ENCODE measurements at regions not wholly inside any gene's neighbourhood (a gene's known extent, or its start where the extent isn't known, plus 50 kb on each side); places are given as distances from the start of the nearest gene placed in this dataset.

DNA sequence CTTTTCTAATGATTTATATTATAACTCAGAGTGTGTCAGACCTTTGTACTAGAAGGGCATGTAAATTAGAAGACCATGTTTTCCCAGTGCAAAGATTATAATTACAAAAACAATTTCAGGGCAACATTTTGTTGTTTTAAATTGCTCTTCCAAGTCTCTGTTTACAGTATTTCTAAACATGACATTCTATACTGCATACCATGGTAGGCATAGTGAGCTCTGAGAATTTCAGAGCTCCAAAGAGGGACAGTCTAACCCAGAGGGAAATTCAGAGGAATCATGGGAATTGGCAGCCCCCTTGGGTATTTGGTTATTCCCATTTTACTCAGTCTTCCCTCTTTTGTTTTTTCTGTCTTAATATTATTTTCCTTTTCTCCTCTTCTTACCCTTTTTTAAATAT is 361.5 kb upstream of the SEMA6D start:
- POLR2A ChIA-PET, result interaction anchor here (0.6 kb wide), 1 partner anchor 160 kb away, joined by 5 read pairs; no protein-coding TSS in a partner anchor
- no peak overlapping the region for H3K4me2 ChIP-seq (ENCODE audit: low read length)
- H3K9me3 ChIP-seq (ENCODE audit: low read length), result no peaks in the 10 kb centered on the region
- H3K79me2 ChIP-seq (ENCODE audit: insufficient read depth, low read depth, low read length), result no peaks in the 10 kb centered on the region
- TF ChIP-seq EZH2phosphoT487 (IDR thresholded peaks at IDR 0.05; ENCODE audit: borderline replicate concordance, low read depth, low read length) (no peak), CTCF (conservative IDR thresholded peaks at IDR 0.05; ENCODE audit: low read length) (no peak)
- intact Hi-C loops (cut with micrococcal nuclease; ENCODE audit: unreplicated experiment), result no loop called here
- no peak overlapping the region for H3K27ac ChIP-seq (ENCODE audit: low read depth, low read length, poor library complexity, severe bottlenecking)
- H2AFZ ChIP-seq (ENCODE audit: low read length), result no peak overlapping the region
- DNase-seq (ENCODE audit: low spot score), result no peak
- no peaks in the 10 kb centered on the region for H3K36me3 ChIP-seq (ENCODE audit: insufficient read depth, low read length)
- H4K20me1 ChIP-seq (ENCODE audit: insufficient read depth, low read length), result no peaks in the 10 kb centered on the region
- H3K4me1 ChIP-seq (ENCODE audit: insufficient read depth, low read length, poor library complexity, severe bottlenecking), result no peaks in the 10 kb centered on the region
- no peak overlapping the region for H3K4me3 ChIP-seq (ENCODE audit: low read depth, low read length, poor library complexity, severe bottlenecking)
- no TSS peak for BruUV-seq (replicated peaks)
- CTCF ChIA-PET (ENCODE audit: unreplicated experiment), result no interaction called here
- no peaks in the 10 kb centered on the region for H3K9me2 ChIP-seq (ENCODE audit: insufficient read depth, low read length)

DNA sequence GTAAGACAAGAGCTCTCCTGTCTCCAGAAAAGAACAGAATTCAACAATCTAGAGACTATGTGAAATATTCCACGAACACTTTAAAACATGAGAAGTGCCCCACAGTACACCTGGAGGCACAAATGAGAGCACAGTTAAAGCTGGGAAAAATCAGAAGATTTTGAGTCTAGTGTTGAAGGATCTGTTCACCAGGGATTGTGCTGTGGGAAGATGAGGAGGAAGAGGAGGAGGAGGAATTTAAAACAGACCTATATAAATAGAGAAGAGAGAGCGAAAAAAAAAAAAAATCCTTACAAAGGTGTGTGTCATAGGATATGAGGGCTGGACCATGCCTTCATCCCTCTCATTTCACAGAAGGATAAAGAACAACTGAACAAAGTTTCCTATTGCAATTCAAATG is 361.0 kb upstream of the SEMA6D start:
- CTCF ChIA-PET (ENCODE audit: unreplicated experiment), result no interaction called here

GRCh38 chr15:47358876-47359275 is 358.4 kb upstream of the SEMA6D start:
- H3K79me2 ChIP-seq (ENCODE audit: insufficient read depth, low read depth, low read length), result no peaks in the 10 kb centered on the region
- H3K9me3 ChIP-seq (ENCODE audit: low read length), result no peaks in the 10 kb centered on the region
- no peaks in the 10 kb centered on the region for H3K4me1 ChIP-seq (ENCODE audit: insufficient read depth, low read length, poor library complexity, severe bottlenecking)
- no peak overlapping the region for H3K4me2 ChIP-seq (ENCODE audit: low read length)
- CTCF ChIA-PET (ENCODE audit: unreplicated experiment), result no interaction called here
- H3K4me3 ChIP-seq (ENCODE audit: low read depth, low read length, poor library complexity, severe bottlenecking), result no peak overlapping the region
- TF ChIP-seq CTCF (conservative IDR thresholded peaks at IDR 0.05; ENCODE audit: low read length), result no peak
- no peak for TF ChIP-seq EZH2phosphoT487 (IDR thresholded peaks at IDR 0.05; ENCODE audit: borderline replicate concordance, low read depth, low read length)
- no peak for DNase-seq (ENCODE audit: low spot score)
- intact Hi-C loops (cut with micrococcal nuclease; ENCODE audit: unreplicated experiment), result no loop called here
- H3K36me3 ChIP-seq (ENCODE audit: insufficient read depth, low read length), result no peaks in the 10 kb centered on the region
- POLR2A ChIA-PET, result no interaction called here
- no peak overlapping the region for H2AFZ ChIP-seq (ENCODE audit: low read length)
- H3K27ac ChIP-seq (ENCODE audit: low read depth, low read length, poor library complexity, severe bottlenecking), result no peak overlapping the region
- no peaks in the 10 kb centered on the region for H3K9me2 ChIP-seq (ENCODE audit: insufficient read depth, low read length)
- BruUV-seq (replicated peaks), result no TSS peak
- no peaks in the 10 kb centered on the region for H4K20me1 ChIP-seq (ENCODE audit: insufficient read depth, low read length)

More for the DNA sequence above, 361.0 kb upstream of the SEMA6D start:
- BruUV-seq (replicated peaks), result no TSS peak
- POLR2A ChIA-PET, result no interaction called here
- H3K4me2 ChIP-seq (ENCODE audit: low read length), result no peak overlapping the region
- no peaks in the 10 kb centered on the region for H3K79me2 ChIP-seq (ENCODE audit: insufficient read depth, low read depth, low read length)
- no peak overlapping the region for H3K4me3 ChIP-seq (ENCODE audit: low read depth, low read length, poor library complexity, severe bottlenecking)
- no peak for DNase-seq (ENCODE audit: low spot score)
- no peaks in the 10 kb centered on the region for H3K36me3 ChIP-seq (ENCODE audit: insufficient read depth, low read length)
- no peaks in the 10 kb centered on the region for H3K9me3 ChIP-seq (ENCODE audit: low read length)
- intact Hi-C loops (cut with micrococcal nuclease; ENCODE audit: unreplicated experiment), result no loop called here
- H3K4me1 ChIP-seq (ENCODE audit: insufficient read depth, low read length, poor library complexity, severe bottlenecking), result no peaks in the 10 kb centered on the region
- TF ChIP-seq CTCF (conservative IDR thresholded peaks at IDR 0.05; ENCODE audit: low read length) (no peak), EZH2phosphoT487 (IDR thresholded peaks at IDR 0.05; ENCODE audit: borderline replicate concordance, low read depth, low read length) (no peak)
- H2AFZ ChIP-seq (ENCODE audit: low read length), result no peak overlapping the region
- no peak overlapping the region for H3K27ac ChIP-seq (ENCODE audit: low read depth, low read length, poor library complexity, severe bottlenecking)
- no peaks in the 10 kb centered on the region for H4K20me1 ChIP-seq (ENCODE audit: insufficient read depth, low read length)
- no peaks in the 10 kb centered on the region for H3K9me2 ChIP-seq (ENCODE audit: insufficient read depth, low read length)

All from OCI-LY7 (cell line).